Transverse colon (tissue), 4 donors: ENCODE measurements at regions not wholly inside any gene's neighbourhood (a gene's known extent, or its start where the extent isn't known, plus 50 kb on each side); places are given as distances from the start of the nearest gene placed in this dataset.

Experiments
- DNase-seq: peaks from one replicate; pipeline ENCODE4 v3.0.0-alpha.2; 2019
- H3K27ac ChIP-seq, 4 donors: fragments of 200-600 bp; sonication (generic); 2 replicates each; pipeline ENCODE4 v1.5.1; 2016 to 2018; ENCODE audit warnings: inconsistent platforms in 4 of 4
- H3K27me3 ChIP-seq: fragments of 200-600 bp; sonication (generic); 2 replicates; pipeline ENCODE4 v1.5.1; 2017; ENCODE audit warnings: inconsistent platforms
- H3K36me3 ChIP-seq, 4 donors: fragments of 200-600 bp; sonication (generic); 2 replicates each; pipeline ENCODE4 v1.5.1; 2017 to 2019; ENCODE audit warnings: inconsistent platforms in 4 of 4
- H3K4me1 ChIP-seq, 4 donors: fragments of 200-600 bp; sonication (generic); 2 replicates each; pipeline ENCODE4 v1.5.1; 2017 to 2020; ENCODE audit warnings: inconsistent platforms in 4 of 4
- H3K4me3 ChIP-seq, 4 donors: fragments of 200-600 bp; sonication (generic); 1 replicate in 1 of 4; 2 replicates in 3 of 4; pipeline versions ENCODE4 v1.5.1 to v1.6.1; 2017 to 2019; ENCODE audit warnings: inconsistent platforms in 4 of 4
- H3K9me3 ChIP-seq, 2 donors: fragments of 200-600 bp; sonication (generic); 2 replicates each; pipeline ENCODE4 v1.5.1; 2017 to 2019; ENCODE audit warnings: inconsistent platforms in 2 of 2
- EP300 ChIP-seq: sonication (generic); formaldehyde crosslinking; IDR thresholded peaks from one replicate; pipeline ENCODE4 v1.6.1; 2017; ENCODE audit warnings: antibody characterized with exemption, low read depth
- POLR2A ChIP-seq: fragments of 450-650 bp; IDR thresholded peaks from one replicate; pipeline ENCODE4 v1.6.1; 2016; ENCODE audit warnings: antibody characterized with exemption, mild to moderate bottlenecking, moderate library complexity
- POLR2AphosphoS5 ChIP-seq, 3 donors: sonication (generic); formaldehyde crosslinking; IDR thresholded peaks; one replicate each; pipeline ENCODE4 v1.6.1; 2016; ENCODE audit warnings: antibody characterized with exemption in 3 of 3
- WGBS, 2 donors: methylation state at CpG; one replicate each; pipeline ENCODE4 v1.1.5; 2018; ENCODE audit warnings: low coverage in 1 of 2; 5-methylcytosine and 5-hydroxymethylcytosine counted together
- in situ Hi-C, 4 donors: fragments of 200-750 bp; cut with MboI; loops; one replicate each; pipeline versions ENCODE4 v1.15.0 to v1.15.1; 2017; ENCODE audit warnings: low sequenced_read_pairs in 3 of 4, low pct_ligation_motif_present in 1 of 4, low pct_unique_long_range_greater_than_20kb in 1 of 4
- intact Hi-C: fragments of 100-400 bp; cut with DNase I; formaldehyde crosslinking; loops from one replicate; pipeline ENCODE4 v1.15.1; 2023; ENCODE audit warnings: low total_unique reads
- TF ChIP-seq, protein P1 (sequence below), 5 experiments: fragments of 200-600 bp in 3 of 5; fragments of 450-650 bp in 2 of 5; sonication (generic) in 3 of 5; IDR thresholded peaks; 1 replicate in 2 of 5; 2 replicates in 3 of 5; pipeline ENCODE4 v1.5.1; 2016 to 2017; ENCODE audit warnings: antibody characterized with exemption in 5 of 5, inconsistent platforms in 3 of 5, mild to moderate bottlenecking in 2 of 5, moderate library complexity in 1 of 5

DNA sequence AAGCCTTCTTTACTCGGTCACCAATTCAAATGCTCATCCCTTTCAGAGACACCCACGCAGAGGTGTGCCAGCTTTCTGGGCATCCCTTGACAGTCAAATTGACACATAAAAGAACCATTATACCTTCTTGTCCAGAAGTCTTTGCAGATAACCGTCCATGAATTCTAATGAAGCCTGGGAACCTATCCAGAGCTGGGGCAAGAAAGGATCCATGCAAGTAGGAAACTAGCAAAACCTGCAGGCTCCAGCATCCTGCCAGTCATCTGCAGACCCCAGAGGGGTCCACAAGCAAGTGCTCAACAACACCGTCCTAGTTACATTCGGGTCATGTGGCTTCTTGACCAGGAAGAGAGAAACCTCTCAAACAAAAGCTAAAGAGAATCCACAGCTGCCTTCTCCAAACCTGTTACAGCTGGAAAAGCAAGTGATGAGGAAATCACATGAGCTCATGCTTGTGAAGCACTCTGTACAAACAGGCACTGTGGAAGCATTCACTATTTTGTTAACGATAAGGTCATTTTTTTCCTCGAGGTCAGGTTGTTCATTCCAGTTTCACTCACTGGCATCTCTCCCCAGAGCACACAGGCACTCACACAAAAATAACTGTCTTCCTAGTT is 80.2 kb upstream of the DMRT1 start:
- intact Hi-C loops (no loop called here), in situ Hi-C loops (loop anchor here in 2 of 4 donors (5.0 to 10.0 kb wide), 3 partner anchors 146 to 376 kb away; no protein-coding TSS in a partner anchor)
- Histone ChIP-seq H3K4me1 (peaks cover 0 to 6% (median 2%) of the 10 kb centered on the region in 4 donors), H3K9me3 (no peaks in the 10 kb centered on the region), H3K4me3 (no peak overlapping the region), H3K27me3 (peaks cover under 1% of the 10 kb centered on the region), H3K27ac (no peak overlapping the region), H3K36me3 (no peaks in the 10 kb centered on the region)
- 55 to 76% methylated on average over 4 to 7 of the region's 7 CpGs for WGBS, 2 donors
- TF ChIP-seq POLR2AphosphoS5 (IDR thresholded peaks at IDR 0.05) (no peak), EP300 (no peak), POLR2A (no peak)
- TF ChIP-seq, protein P1, sequence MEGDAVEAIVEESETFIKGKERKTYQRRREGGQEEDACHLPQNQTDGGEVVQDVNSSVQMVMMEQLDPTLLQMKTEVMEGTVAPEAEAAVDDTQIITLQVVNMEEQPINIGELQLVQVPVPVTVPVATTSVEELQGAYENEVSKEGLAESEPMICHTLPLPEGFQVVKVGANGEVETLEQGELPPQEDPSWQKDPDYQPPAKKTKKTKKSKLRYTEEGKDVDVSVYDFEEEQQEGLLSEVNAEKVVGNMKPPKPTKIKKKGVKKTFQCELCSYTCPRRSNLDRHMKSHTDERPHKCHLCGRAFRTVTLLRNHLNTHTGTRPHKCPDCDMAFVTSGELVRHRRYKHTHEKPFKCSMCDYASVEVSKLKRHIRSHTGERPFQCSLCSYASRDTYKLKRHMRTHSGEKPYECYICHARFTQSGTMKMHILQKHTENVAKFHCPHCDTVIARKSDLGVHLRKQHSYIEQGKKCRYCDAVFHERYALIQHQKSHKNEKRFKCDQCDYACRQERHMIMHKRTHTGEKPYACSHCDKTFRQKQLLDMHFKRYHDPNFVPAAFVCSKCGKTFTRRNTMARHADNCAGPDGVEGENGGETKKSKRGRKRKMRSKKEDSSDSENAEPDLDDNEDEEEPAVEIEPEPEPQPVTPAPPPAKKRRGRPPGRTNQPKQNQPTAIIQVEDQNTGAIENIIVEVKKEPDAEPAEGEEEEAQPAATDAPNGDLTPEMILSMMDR (IDR thresholded peaks at IDR 0.05), result no peak
- DNase-seq, result no peak

DNA sequence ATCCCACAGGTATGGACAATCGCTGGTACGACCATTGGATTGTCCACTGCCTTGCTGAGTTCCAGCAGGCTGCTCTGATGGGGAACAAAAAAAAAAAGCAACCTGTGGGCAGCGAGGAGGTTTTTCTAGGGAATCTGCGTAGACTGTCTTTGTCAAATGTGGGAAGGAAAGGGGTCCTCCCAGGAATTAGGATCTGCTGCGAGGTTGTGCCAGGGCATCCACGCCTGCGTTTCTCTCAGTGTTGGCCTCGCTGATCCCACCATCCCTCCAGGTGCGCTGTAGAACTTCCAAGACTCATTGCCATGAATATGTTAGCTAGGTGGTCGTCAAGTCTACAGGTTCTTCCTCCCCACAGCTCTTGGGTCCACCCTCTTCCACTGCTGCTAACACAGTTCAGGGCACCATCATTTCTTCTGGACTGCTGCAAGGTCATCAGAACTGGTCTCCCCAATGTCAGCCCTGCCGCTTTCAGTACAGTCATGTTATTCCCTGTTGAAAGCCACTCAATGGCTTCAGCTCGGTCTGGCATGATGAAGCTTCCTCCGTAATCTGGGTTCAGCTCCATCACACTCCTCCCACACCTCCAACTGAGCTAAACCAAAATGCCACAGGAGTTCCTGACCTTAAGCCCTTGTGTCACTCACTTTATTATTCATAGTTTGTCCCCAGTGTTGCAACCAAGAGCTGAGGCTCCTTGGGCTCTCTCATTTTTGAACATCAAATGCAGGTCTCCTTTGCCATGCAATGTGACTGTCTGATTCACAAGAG is 79.5 kb upstream of the DMRT1 start:
- H3K36me3 ChIP-seq, result no peaks in the 10 kb centered on the region
- H3K4me3 ChIP-seq, result no peak overlapping the region
- 84 to 94% methylated on average over 6 to 13 of the region's 13 CpGs for WGBS, 2 donors
- DNase-seq, result no peak
- no peak overlapping the region for H3K27ac ChIP-seq
- H3K27me3 ChIP-seq, result peaks cover 8% of the 10 kb centered on the region
- intact Hi-C loops, result loop anchor here (2.0 kb wide), 1 partner anchor 147 kb away; no protein-coding TSS in a partner anchor
- H3K9me3 ChIP-seq, result no peaks in the 10 kb centered on the region
- in situ Hi-C loops, result loop anchor here in 2 of 4 donors (5.0 to 10.0 kb wide), 3 partner anchors 147 to 377 kb away; no protein-coding TSS in a partner anchor
- TF ChIP-seq EP300 (no peak), POLR2A (no peak), POLR2AphosphoS5 (IDR thresholded peaks at IDR 0.05) (no peak)
- TF ChIP-seq, protein P1 (IDR thresholded peaks at IDR 0.05), result no peak
- peaks cover 0 to 6% (median 2%) of the 10 kb centered on the region in 4 donors for H3K4me1 ChIP-seq

DNA sequence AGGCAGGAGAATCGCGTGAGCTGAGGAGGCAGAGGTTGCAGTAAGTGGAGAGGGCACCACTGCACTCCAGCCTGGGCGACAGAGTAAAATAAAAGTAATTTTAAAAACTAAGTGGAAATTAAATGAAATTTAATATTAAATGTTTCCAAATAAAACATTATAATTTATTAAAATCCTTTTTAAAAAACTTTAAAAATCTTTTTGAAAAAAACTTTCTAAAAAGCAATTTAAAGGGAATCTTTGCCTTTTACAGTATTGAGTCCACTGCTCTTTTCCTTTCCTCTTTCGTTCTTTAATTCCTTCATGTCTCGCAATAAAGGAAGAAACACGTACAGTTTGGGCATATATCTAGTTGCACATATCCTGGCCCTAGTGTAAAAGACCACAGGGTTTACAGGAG is 77.8 kb upstream of the DMRT1 start:
- in situ Hi-C loops (loop anchor here in 2 of 4 donors (5.0 to 10.0 kb wide), 3 partner anchors 149 to 379 kb away; no protein-coding TSS in a partner anchor), intact Hi-C loops (loop anchor here (2.0 kb wide), 1 partner anchor 149 kb away; no protein-coding TSS in a partner anchor)
- WGBS, 2 donors, result 40 to 62% methylated on average over 6 of the region's 6 CpGs

More for the DNA sequence above, 77.8 kb upstream of the DMRT1 start:
- H3K27ac ChIP-seq, result peak overlapping the region in 1 of 4 donors; percentile 29
- peaks cover 17% of the 10 kb centered on the region for H3K27me3 ChIP-seq
- DNase-seq, result no peak
- no peak overlapping the region for H3K4me3 ChIP-seq
- no peaks in the 10 kb centered on the region for H3K9me3 ChIP-seq
- H3K36me3 ChIP-seq, result no peaks in the 10 kb centered on the region
- H3K4me1 ChIP-seq, result peaks cover 0 to 6% (median 2%) of the 10 kb centered on the region in 4 donors
- TF ChIP-seq POLR2AphosphoS5 (IDR thresholded peaks at IDR 0.05) (no peak), POLR2A (no peak), EP300 (no peak)
- TF ChIP-seq, protein P1 (IDR thresholded peaks at IDR 0.05), result no peak
